PC-3 (cell line): ENCODE measurements at regions not wholly inside any gene's neighbourhood (a gene's known extent, or its start where the extent isn't known, plus 50 kb on each side); places are given as distances from the start of the nearest gene placed in this dataset.

Experiments
- ATAC-seq: fragments of 200-7000 bp; cut with Tn5 transposase; 2 replicates; pipeline ENCODE4 v1.9.1; 2020; ENCODE audit warnings: mild to moderate bottlenecking, moderate library complexity
- BruUV-seq: library from RNA; stranded (reverse); fragments of 400-500 nt; replicated peaks from 2 replicates; lab custom pipeline; 2021; lab: Mats Ljungman, UMichigan
- CTCF ChIA-PET: fragments of 300-600 bp; sonication (Branson Sonifier 250); formaldehyde crosslinking; loops from one replicate; lab custom pipeline; 2022; ENCODE audit warnings: antibody characterized with exemption; lab: Charles Lee
- POLR2A ChIA-PET: fragments of 300-600 bp; sonication (Branson Sonifier 250); formaldehyde crosslinking; loops from one replicate; lab custom pipeline; 2022; ENCODE audit warnings: antibody characterized with exemption; ENCODE audit not compliant: unreplicated experiment; lab: Charles Lee
- DNase-seq: peaks from one replicate; pipeline ENCODE4 v3.0.0-alpha.2; 2015
- H2AFZ ChIP-seq: fragments of 300-600 bp; sonication (generic); 2 replicates; pipeline ENCODE4 v1.6.0; 2016; ENCODE audit warnings: antibody characterized with exemption, low read length
- H3F3A ChIP-seq: fragments of 300-600 bp; sonication (generic); one replicate; pipeline ENCODE4 v1.6.0; 2017; ENCODE audit warnings: antibody characterized with exemption, low read length, control low read depth, mild to moderate bottlenecking; ENCODE audit not compliant: unreplicated experiment
- H3K27ac ChIP-seq: fragments of 300-600 bp; sonication (generic); 2 replicates; pipeline ENCODE4 v1.5.1; 2016; ENCODE audit warnings: mild to moderate bottlenecking, low read length
- H3K27me3 ChIP-seq: fragments of 300-600 bp; sonication (generic); 2 replicates; pipeline ENCODE4 v1.6.1; 2016; ENCODE audit warnings: low read length, mixed read lengths
- H3K36me3 ChIP-seq: fragments of 300-600 bp; sonication (generic); 2 replicates; pipeline ENCODE4 v1.6.1; 2016; ENCODE audit warnings: low read depth, mixed run types, low read length, mixed read lengths
- H3K4me1 ChIP-seq: fragments of 300-600 bp; sonication (generic); 2 replicates; pipeline ENCODE4 v1.5.1; 2016; ENCODE audit warnings: low read length; ENCODE audit not compliant: insufficient read depth
- H3K4me2 ChIP-seq: fragments of 300-600 bp; sonication (generic); 2 replicates; pipeline ENCODE4 v1.6.0; 2016; ENCODE audit warnings: low read length
- H3K4me3 ChIP-seq: fragments of 300-600 bp; sonication (generic); 2 replicates; pipeline ENCODE4 v1.5.1; 2016; ENCODE audit warnings: mild to moderate bottlenecking, low read length, mixed read lengths
- H3K79me2 ChIP-seq: fragments of 300-600 bp; sonication (generic); 2 replicates; pipeline ENCODE4 v1.6.1; 2017; ENCODE audit warnings: low read length, mixed read lengths
- H3K9ac ChIP-seq: fragments of 300-600 bp; sonication (generic); 2 replicates; pipeline ENCODE4 v1.6.0; 2016; ENCODE audit warnings: mild to moderate bottlenecking, low read length
- H3K9me2 ChIP-seq: fragments of 300-600 bp; sonication (generic); replicated peaks from 2 replicates; pipeline ENCODE4 v1.6.1; 2016; ENCODE audit warnings: mixed run types, low read length, mixed read lengths
- H3K9me3 ChIP-seq: fragments of 300-600 bp; sonication (generic); 2 replicates; pipeline ENCODE4 v1.6.1; 2016; ENCODE audit warnings: low read length, mixed read lengths
- H4K20me1 ChIP-seq: fragments of 300-600 bp; sonication (generic); 2 replicates; pipeline ENCODE4 v1.6.1; 2016; ENCODE audit warnings: low read length, mixed read lengths
- CTCF ChIP-seq: fragments of 300-600 bp; sonication (generic); conservative IDR thresholded peaks from 2 replicates; pipeline ENCODE4 v1.5.1; 2017; ENCODE audit warnings: antibody characterized with exemption, low read depth, mild to moderate bottlenecking, low read length
- EZH2 ChIP-seq: fragments of 300-600 bp; sonication (generic); IDR thresholded peaks from one replicate; pipeline ENCODE4 v1.6.1; 2017; ENCODE audit warnings: antibody characterized with exemption, mild to moderate bottlenecking, low read length; ENCODE audit not compliant: unreplicated experiment
- EZH2phosphoT487 ChIP-seq: fragments of 300-600 bp; sonication (generic); IDR thresholded peaks from 2 replicates; pipeline ENCODE4 v1.6.1; 2018; ENCODE audit warnings: mild to moderate bottlenecking, antibody characterized with exemption, low read length, borderline replicate concordance
- intact Hi-C: fragments of 100-400 bp; cut with micrococcal nuclease; formaldehyde crosslinking; loops from 2 replicates; pipeline ENCODE4 v1.9.0; 2023

DNA sequence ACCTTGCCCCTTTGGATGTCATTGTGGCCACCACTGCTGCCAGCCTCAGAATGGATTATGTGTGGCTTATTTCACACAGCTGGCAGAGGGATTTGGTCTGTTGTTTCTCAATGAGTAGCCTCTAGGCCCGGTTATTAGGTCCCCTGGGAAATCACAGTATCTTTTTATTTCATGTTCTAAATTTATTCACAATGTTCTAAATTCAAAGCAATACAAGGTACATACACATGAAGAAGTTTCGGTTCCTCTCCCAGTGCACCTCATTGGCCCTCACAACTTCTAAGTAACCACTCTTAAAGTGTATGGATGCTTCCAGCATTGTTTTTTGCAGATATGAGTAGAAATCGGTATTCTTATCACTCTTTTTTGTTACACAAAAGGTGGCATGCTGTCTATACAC, 262.7 kb downstream of the RCHY1 start:
- no peaks in the 10 kb centered on the region for H3K36me3 ChIP-seq
- H3K9me2 ChIP-seq, result no peaks in the 10 kb centered on the region
- no peaks in the 10 kb centered on the region for H3K79me2 ChIP-seq
- DNase-seq, result no peak
- TF ChIP-seq EZH2 (no peak), CTCF (no peak), EZH2phosphoT487 (no peak)
- H3K9ac ChIP-seq, result no peak overlapping the region
- no peaks in the 10 kb centered on the region for H3F3A ChIP-seq
- no peak overlapping the region for H2AFZ ChIP-seq
- peaks cover 22% of the 10 kb centered on the region for H3K4me1 ChIP-seq
- ChIA-PET CTCF (no interaction called here), POLR2A (no interaction called here)
- ATAC-seq, result no peak
- H3K9me3 ChIP-seq, result no peaks in the 10 kb centered on the region
- no peaks in the 10 kb centered on the region for H4K20me1 ChIP-seq
- intact Hi-C loops, result no loop called here
- no TSS peak for BruUV-seq
- no peak overlapping the region for H3K4me2 ChIP-seq
- H3K27ac ChIP-seq, result no peak overlapping the region
- no peak overlapping the region for H3K4me3 ChIP-seq
- H3K27me3 ChIP-seq, result no peaks in the 10 kb centered on the region

- Histone ChIP-seq H3K36me3 (no peaks in the 10 kb centered on the region), H2AFZ (no peak overlapping the region), H3K9me3 (no peaks in the 10 kb centered on the region), H3K27me3 (no peaks in the 10 kb centered on the region), H3K79me2 (no peaks in the 10 kb centered on the region), H3F3A (no peaks in the 10 kb centered on the region), H3K4me1 (peaks cover 22% of the 10 kb centered on the region), H3K9ac (no peak overlapping the region), H3K4me3 (no peak overlapping the region), H3K4me2 (peak overlapping the region; percentile 77; the same call in 1 of the 2 replicates), H4K20me1 (no peaks in the 10 kb centered on the region), H3K27ac (peak overlapping the region; percentile 92), H3K9me2 (no peaks in the 10 kb centered on the region)
- TF ChIP-seq CTCF, result no peak
- TF ChIP-seq EZH2, result no peak
- no peak for TF ChIP-seq EZH2phosphoT487
- ChIA-PET CTCF (no interaction called here), POLR2A (interaction anchor here (0.6 kb wide), 1 partner anchor 41 kb away, joined by 3 read pairs; no protein-coding TSS in a partner anchor)
- intact Hi-C loops, result no loop called here
- DNase-seq, result no peak
- ATAC-seq, result no peak
- no TSS peak for BruUV-seq
Measured at GRCh38 chr4:75249739-75250138, 264.5 kb downstream of the RCHY1 start.

DNA sequence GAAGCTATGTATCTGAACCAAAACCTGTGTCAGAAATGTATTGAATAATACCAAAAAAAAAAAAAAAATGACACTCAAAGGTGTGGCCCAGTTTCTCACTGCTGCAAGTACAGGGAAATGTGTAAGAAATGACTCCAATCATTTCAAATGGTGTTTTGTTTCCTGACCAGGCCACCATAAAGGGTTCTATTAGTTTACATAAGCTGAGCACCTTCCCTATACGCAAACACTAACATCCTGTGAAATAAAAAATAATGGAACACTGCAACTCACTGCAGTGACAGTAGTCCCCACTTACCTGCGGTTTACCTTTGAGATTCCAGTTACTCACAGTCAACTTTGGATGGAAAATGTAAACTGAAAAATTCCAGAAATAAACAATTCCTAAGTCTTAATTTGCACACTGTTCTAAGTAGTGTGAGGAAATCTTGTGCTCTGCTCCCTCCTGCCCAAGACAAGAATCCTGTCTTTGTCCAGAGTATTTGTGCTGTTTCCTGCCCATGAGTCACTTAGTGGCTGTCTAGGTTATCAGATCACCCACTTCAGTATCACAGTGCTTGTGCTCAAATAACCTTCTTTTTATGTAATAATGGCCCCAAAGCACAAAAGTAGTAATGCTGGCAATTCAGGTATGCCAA, 265.3 kb downstream of the RCHY1 start:
- no peaks in the 10 kb centered on the region for H3K9me3 ChIP-seq
- H3K4me1 ChIP-seq, result peaks cover 22% of the 10 kb centered on the region
- no peaks in the 10 kb centered on the region for H3K9me2 ChIP-seq
- no TSS peak for BruUV-seq
- H3K79me2 ChIP-seq, result no peaks in the 10 kb centered on the region
- H3K27me3 ChIP-seq, result no peaks in the 10 kb centered on the region
- ATAC-seq (peak; percentile 93), DNase-seq (peak; percentile 67)
- H3K4me3 ChIP-seq, result peak overlapping the region; percentile 50; the same call in 1 of the 2 replicates
- H3K9ac ChIP-seq, result peak overlapping the region; percentile 57
- no peaks in the 10 kb centered on the region for H4K20me1 ChIP-seq
- POLR2A ChIA-PET, result no interaction called here
- H3F3A ChIP-seq, result no peaks in the 10 kb centered on the region
- H2AFZ ChIP-seq, result no peak overlapping the region
- TF ChIP-seq CTCF (no peak), EZH2 (no peak), EZH2phosphoT487 (no peak)
- intact Hi-C loops, result no loop called here
- no peaks in the 10 kb centered on the region for H3K36me3 ChIP-seq
- H3K27ac ChIP-seq, result peak overlapping the region; percentile 92
- H3K4me2 ChIP-seq, result peak overlapping the region; percentile 77
- CTCF ChIA-PET, result no interaction called here
